ENCODE measurements at regions not wholly inside any gene's neighbourhood (a gene's known extent, or its start where the extent isn't known, plus 50 kb on each side); places are given as distances from the start of the nearest gene placed in this dataset.
"Not testable (repeated sequence)": the region's sequence is repeated elsewhere in the genome, so short reads cannot be mapped to it uniquely, and the experiment has no call there.

- FAIRE-seq, result not testable (repeated sequence)
Measured at GRCh38 chr7:150110882-150111281, 212.3 kb upstream of the LRRC61 start.

- not testable (repeated sequence) for FAIRE-seq
Measured at GRCh38 chr7:150111373-150112139, 211.6 kb upstream of the LRRC61 start.

- not testable (repeated sequence) for FAIRE-seq
Measured at GRCh38 chr7:150113301-150113700, 209.9 kb upstream of the LRRC61 start.

GRCh38 chr7:150114591-150114990 is 208.6 kb upstream of the LRRC61 start:
- not testable (repeated sequence) for FAIRE-seq

GRCh38 chr7:150119966-150120365 is 203.2 kb upstream of the LRRC61 start:
- FAIRE-seq, result not testable (repeated sequence)

- not testable (repeated sequence) for FAIRE-seq
Measured at GRCh38 chr7:150125831-150126230, 197.3 kb upstream of the LRRC61 start.

GRCh38 chr7:150134451-150134850 is 188.7 kb upstream of the LRRC61 start:
- FAIRE-seq, result not testable (repeated sequence)

- FAIRE-seq, result not testable (repeated sequence)
Measured at GRCh38 chr7:150135620-150136190, 187.4 kb upstream of the LRRC61 start.

GRCh38 chr7:150139840-150140239 is 183.3 kb upstream of the LRRC61 start:
- not testable (repeated sequence) for FAIRE-seq

- not testable (repeated sequence) for FAIRE-seq
Measured at GRCh38 chr7:150141525-150142345, 181.4 kb upstream of the LRRC61 start.

GRCh38 chr7:150146124-150146523 is 177.0 kb upstream of the LRRC61 start:
- not testable (repeated sequence) for FAIRE-seq

GRCh38 chr7:150147524-150147923 is 175.6 kb upstream of the LRRC61 start:
- not testable (repeated sequence) for FAIRE-seq

- not testable (repeated sequence) for FAIRE-seq
Measured at GRCh38 chr7:150156015-150156414, 167.1 kb upstream of the LRRC61 start.

- not testable (repeated sequence) for FAIRE-seq
Measured at GRCh38 chr7:150158696-150159095, 164.5 kb upstream of the LRRC61 start.

- not testable (repeated sequence) for FAIRE-seq
Measured at GRCh38 chr7:150169515-150169914, 153.6 kb upstream of the LRRC61 start.

GRCh38 chr7:150169943-150170490 is 153.1 kb upstream of the LRRC61 start:
- not testable (repeated sequence) for FAIRE-seq

- FAIRE-seq, result not testable (repeated sequence)
Measured at GRCh38 chr7:150183602-150184001, 139.6 kb upstream of the LRRC61 start.

- not testable (repeated sequence) for FAIRE-seq
Measured at GRCh38 chr7:150189963-150190362, 133.2 kb upstream of the LRRC61 start.

- FAIRE-seq, result not testable (repeated sequence)
Measured at GRCh38 chr7:150192541-150192940, 130.6 kb upstream of the LRRC61 start.

GRCh38 chr7:150193866-150194265 is 129.3 kb upstream of the LRRC61 start:
- FAIRE-seq, result not testable (repeated sequence)
